Activated CD4-positive, alpha-beta T cell treated with anti-CD3 and anti-CD28 coated beads, Interleukin-2, amount 50 U/mL, for 48 hours (primary cell): ENCODE measurements at regions not wholly inside any gene's neighbourhood (a gene's known extent, or its start where the extent isn't known, plus 50 kb on each side); places are given as distances from the start of the nearest gene placed in this dataset.
A peak's percentile ranks its signal among the peaks of the same experiment; 100 is the strongest.
"Not testable (repeated sequence)": the region's sequence is repeated elsewhere in the genome, so short reads cannot be mapped to it uniquely, and the experiment has no call there.

ENCODE experiments used
- DNase-seq, 2 experiments: peaks; one replicate each; pipeline ENCODE4 v3.0.0-alpha.2; 2020

DNA sequence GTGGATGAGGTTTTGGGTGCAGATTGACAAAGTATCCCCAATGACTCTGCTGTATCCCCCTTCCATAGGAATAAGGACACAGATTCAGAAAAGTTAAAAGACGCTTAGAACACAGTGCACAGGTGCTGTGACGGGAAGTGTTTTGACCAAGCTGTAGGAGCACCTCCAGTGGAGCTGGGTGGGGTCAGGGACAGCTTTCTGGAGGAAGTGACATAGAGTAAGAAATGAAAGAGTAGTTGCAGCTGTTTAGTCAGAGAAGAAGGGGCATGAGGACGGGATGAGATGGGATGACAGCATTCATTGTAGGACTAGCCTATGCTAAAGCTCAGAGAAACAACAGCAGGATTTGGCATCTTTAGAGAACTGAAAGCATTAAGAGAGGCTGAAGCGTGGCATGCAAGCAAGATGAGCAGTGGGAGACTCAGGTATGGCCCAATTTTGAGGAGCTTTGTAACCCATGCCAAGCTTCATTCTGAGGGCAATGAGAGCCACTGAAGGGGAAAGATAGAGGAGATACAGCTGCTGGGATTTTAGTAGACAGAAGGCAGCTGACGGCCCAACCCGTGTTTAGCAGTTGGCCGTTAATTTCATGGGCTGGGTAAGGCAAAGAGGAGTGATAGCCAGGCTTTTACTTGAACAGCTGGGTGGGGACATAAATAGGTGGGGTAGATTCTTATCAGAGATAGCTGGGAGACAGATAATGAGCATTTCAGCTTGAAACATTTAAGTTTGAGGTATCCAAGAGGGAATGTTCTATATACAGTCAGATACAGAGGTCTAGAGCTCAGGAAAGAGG, 131.8 kb upstream of the KRAS start:
- DNase-seq: no peak

DNA sequence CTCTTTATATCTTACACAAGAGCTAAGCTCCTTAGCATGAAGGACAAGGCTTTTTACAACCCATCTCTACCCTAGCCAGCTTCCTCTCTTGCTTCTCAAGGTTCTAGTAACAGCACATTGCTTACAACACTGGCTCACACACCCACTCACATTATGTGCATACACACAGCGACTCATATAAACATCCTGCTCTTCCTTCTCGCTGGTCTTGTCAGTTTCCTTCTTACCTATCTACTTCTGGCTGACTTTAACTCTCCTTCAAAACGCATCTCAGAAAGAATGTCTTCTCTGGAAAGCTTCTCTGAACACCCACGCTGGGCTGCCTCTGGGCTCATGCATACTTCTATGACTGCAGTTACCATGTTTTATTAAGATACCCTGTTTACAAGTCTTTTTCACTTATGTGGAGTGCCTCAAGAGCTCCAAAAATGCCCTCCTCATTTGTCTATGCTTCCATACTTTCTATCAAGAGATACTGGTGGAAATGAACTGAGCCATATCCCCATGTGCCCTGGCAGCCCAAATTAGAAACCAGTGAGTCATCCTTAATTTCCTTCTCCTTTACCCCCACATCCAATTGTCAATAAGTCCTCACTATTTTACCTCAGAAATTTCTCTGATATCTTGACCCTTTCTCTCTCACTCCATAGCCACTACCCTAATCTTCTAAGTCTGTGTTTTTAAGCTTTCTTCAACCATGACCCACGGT, 126.9 kb upstream of the KRAS start:
- DNase-seq: peak; percentile 25 to 34

DNA sequence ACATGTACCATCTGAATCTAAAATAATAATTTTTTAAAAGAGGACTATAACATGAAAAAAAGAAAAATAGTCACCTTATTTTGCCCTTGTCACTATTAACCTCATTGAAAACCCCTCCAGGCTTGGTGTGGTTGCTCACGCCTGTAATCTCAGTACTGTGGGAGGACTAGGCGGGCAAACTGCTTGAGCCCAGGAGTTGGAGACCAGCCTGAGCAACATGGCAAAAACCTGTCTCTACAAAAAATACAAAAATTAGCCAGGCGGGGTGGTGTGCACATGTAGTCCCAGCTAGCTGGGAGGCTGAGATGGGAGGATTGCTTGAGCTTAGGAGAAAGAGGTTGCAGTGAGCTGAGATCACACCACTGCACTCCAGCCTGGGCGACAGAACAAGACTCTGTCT, 126.3 kb upstream of the KRAS start:
- no peak for DNase-seq

DNA sequence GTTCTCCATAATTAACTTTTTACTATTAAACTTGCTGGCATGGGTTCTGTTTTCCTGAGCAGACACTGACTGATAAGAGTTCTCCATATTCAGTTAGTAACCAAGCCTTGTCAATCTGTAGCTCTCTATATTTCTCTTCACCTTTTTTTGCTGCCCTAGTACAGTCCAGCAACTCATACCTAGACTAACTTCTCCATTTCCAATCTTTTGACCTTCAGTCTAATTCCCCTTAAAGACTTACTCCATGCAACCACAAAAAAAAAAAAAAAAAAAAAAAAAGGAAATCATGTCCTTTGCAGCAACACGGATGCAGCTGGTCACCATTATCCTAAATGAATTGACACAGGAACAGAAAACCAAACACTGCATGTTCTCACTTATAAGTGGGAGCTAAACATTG, 125.7 kb upstream of the KRAS start:
- no peak for DNase-seq

DNA sequence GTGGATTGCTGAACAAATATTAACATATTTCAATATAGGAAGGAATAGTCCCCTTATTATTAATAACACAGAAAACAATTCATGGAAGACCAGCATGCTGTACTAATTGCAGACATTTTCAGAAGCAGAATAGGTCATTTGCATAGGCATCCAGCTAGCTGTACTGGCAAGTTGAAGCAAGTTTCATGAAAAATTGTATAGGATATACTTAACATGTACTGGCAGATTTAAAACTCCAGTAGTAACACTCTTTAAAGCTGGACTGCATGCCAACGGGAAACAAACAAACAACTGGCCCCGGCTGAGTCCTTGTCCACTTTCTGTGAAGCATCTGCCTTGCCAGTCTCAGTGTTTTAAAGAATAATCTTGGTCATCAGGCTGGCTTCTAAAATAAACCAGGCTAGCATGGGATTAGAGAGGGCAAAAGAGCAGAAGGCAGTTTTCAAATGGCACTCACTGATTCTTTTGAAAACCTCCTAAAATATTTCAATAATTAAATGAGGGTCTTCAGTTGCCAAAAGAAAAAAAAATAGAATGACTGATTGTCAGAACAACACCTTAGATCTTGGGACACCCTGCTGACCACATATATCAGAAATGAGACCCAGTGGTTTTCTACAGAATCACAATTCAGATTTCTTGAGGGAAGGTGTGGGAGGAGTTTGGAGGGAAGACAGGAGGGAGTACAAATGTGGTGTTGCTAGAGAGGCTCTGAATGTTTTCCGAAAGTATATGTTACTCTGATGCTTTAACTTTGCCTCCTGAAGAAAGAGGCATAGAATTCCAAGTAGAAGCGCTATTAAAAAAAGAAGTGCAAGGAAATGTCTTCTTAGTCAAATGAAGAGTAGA, 122.5 kb upstream of the KRAS start:
- DNase-seq: no peak

DNA sequence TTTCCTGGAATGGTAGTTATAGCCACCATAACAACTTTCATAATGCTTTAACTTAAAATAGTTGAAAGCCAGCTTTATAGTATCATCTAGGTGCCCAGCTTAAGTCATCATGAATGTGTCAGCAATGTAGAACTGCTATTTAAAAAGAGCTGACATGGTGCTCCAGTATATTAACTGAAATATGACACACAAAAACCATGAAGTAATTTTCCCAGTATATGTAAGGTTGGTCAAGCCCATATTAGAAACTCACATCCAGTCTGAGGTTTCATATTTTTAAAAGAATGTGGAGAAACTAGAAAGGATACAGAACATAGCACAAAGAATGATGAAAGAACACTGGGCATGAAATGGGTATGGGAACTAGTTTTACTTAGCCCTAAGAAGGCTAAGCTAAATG, 121.3 kb upstream of the KRAS start:
- DNase-seq: no peak

DNA sequence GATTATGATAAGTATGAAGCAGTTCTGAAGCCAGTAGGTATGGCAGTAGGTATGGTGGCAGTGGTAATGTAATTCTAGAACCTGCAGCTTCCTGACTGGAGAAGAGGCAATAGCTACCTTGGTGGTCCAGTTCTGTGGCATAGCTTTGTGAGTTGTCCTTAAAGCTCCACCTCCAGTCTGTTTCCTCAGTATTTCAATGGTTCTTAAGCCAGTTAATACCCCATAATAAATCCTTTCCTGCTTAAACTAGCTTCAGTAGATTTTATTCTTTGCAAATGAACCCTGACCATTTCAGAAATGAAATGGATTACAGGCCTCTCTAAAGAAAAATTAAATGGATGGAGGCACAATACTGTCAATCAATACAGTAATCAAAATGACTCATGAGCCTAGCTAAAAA, 117.8 kb upstream of the KRAS start:
- no peak for DNase-seq

DNA sequence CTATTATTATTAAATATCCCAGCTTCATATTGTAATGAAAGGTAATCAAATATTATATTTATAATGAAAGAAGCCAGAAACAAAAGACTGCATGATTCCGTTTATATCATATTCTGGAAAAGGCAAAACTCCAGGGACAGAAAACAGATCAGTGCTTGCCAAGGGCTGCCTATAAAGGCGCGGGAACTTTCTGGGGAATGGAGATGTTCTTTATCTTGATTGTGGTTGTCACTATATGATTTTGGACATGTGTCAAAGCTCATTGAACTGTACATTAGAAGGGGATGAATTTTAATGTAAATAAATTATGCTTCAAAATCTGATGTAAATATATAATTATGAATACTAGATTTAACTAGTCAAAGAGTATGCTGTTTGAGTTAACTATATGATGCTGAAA, 115.4 kb upstream of the KRAS start:
- no peak for DNase-seq

DNA sequence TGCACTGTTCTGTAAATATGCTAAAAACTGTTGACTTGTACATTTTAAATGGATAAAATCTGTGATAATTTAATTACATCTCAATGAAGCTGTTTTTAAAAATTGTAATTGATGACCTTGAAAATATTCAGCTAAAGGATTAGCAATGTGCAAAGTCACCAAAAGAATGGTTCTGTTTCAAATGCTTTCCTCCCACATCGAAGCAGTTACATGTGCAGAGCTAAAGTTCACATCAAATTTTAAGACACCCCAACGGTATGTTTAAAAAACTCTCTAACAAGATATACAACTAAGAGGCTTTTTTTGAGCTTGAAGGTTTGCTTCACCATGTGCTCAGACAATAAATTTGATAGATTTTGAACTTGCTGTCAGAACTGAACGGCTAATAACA, 114.6 kb upstream of the KRAS start:
- DNase-seq: no peak

DNA sequence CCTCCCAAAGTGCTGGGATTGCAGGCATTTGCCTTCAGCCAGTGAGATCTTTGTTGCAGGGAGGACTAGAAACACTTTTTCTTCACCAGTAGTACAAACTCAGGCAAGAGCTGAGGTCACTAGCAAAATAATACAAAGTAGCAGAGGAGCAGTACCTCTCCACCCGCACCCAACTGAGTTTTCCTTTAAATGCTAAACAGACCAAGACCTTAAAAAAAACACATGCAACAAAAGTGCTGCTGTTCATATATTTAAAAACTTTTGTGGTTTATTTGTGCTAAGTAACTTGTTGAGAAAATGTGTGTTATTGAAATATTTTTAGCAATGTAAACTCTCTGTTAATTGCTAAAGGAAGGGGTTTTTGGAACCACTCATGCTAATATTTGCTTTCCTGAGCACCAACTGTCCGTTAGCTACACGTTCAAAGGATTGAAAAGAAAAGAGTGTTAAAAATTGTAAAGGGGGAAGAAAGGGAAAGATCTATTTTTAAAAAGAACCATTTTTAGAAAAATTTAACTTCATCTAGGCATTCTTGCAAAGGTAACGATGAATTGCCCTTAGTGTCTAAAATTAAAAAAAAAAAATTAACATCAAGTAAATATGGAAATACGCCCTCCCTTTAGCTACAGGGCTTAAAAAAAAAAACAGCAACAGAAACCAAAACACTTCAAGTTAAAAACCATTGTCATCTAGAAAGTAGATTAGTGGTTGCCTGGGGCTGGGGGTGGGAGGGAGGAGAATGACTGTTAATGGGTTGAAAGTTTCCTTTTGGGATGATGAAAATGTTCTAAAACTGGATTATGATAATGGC, 114.0 kb upstream of the KRAS start:
- DNase-seq: peak; percentile 63 to 67

DNA sequence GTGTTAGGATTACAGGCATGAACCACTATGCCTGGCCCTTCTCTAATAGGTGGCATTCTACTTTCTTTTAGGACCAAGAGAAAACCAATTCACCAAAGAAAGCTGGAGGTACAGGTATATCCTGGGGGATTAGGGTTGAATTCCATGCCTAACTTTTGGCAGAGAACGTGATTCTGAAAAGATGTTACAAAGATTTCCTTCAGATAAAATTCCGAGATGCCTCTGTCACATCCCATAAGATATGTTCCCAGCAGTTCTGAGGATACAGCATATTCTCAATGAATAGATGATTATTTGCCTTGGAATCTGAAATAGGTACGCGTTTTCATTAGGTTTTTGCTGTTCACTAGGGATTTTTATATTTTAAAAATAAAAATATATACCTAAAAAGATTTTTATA, 111.9 kb upstream of the KRAS start:
- DNase-seq: no peak

DNA sequence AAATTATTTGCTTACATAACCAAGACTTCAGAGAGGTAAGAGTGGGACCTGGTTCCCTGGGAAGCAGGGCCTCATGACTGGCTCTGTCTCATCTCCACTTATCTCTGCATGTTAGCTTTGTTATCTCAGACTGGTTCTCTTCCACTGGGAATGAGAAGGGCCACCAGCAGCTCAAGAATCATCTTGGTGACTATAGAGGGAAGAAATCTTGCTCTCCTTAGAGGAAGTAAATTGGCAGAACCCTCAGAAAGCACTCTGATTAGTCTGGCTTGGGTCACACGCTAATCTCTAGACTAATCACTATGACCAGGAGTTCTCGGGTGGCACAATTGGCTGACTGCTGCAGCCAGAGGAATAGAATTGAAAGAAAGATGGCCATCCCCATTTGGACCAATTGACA, 110.8 kb upstream of the KRAS start:
- no peak for DNase-seq

DNA sequence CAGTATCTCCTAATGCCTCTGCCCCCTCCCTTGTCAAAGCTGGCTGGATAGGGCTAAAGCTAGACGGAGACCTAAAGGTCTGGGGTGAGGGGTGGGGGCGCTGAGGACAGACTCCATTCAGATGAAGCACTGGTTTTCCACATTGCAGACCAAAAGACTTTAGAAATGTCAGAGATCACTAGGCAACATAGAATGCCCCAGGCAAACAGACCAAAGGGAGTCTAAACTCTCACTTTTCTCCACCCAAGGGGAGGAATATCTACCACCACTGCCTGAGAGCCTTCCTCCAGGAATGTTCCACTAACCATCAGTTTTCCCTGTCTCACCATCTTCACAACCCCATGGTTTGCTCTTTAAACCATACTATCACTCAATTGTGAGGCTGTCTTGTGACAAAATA, 106.9 kb upstream of the KRAS start:
- no peak for DNase-seq

DNA sequence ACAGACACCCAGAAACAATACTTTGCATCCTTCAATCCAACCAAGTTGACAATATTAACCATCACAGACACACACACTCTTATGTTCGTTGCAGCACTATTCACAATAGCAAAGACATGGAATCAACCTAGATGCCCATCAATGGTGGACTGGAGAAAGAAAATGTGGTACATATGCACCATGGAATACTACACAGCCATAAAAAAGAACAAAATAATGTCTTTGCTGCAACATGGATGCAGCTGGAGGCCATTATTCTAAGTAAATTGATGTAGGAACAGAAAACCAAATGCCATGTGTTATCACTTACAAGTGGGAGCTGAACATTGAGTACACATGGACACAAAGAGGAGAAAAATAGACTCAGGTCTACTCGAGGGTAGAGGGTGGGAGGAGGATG, 102.2 kb upstream of the KRAS start:
- DNase-seq: not testable (repeated sequence)

DNA sequence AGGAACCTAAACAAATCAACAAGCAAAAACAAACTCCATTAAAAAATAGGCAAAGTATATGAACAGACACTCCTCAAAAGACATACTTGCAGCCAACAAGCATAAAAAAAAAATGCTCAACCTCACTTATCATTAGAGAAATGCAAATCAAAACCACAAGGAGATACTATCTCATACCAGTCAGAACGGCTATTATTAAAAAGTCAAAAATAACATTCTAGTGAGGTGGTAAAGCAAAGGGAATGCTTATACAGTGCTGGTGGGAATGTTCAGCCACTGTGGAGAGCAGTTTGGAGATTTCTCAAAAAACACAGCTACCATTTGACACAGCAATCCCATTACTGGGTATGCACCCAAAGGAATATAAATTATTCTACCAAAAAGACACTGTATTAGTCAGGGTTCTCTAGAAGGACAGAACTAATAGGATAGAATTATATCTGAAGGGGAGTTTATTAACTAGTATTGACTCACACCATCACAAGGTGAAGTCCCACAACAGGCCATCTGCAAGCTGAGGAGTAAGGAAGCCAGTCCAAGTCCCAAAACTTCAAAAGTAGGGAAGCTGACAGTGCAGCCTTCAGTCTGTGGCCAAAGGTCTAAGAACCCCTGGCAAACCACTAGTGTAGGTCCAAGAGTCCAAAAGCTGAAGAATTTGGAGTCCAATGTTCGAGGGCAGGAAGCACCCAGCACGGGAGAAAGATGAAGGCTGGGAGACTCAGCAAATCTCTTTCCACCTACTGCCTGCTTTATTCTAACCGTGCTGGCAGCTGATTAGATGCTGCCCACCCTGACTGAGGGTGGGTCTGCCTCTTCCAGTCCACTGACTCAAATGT, 101.6 kb upstream of the KRAS start:
- no peak for DNase-seq

DNA sequence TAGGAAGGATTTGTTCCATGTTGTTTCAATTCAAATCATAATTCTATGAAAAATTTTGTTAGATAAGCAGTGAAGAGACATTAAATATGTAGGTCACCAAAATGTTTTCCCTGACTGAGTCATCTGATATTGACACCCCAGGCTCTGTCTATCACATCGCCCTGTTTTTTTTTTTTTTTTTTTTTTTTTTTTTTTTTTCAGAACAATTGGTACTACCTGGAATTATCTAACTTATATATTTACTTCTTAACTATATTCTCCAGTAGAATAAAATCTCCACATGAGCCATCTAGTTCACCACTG, 97.8 kb upstream of the KRAS start:
- DNase-seq: no peak

DNA sequence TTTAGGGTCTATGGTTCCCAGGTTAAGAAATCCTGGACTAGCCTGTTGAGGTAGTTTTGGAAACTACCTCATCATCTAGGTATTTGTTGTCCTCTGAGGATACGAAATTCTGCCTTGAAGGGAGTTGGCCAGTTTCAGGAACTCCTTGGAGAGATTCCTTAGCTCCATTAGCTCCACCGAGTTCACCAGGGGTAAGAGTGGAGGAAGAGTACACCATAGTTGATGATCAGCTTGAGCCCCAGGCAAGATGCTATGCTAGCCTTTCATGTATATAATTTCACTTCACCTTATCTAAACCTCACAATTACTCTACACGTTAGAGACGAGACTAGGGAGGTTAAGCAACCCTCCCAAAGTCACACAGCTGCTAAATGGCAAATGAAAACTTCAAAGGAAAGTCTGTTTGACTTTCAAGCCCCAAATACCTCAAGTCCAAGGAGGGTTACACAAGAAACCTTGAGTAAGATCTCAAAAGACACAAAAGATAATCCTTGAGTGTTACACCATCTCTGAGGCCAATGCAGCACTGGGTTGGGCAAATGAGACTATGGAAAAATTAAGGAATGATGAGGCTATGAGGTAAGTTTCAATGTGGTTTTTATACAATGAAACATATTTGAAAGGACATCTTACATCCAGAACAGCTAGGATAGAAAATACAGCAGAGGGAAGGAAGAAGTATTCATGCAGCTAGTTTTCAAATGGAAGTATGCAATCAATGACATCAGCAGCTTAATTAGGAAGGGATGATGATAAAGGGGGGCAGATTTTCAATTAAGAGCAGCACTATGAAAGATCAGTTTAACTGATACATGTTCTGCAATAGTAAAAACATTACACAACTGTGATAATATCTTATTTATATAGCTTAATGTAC, 97.2 kb upstream of the KRAS start:
- no peak for DNase-seq

DNA sequence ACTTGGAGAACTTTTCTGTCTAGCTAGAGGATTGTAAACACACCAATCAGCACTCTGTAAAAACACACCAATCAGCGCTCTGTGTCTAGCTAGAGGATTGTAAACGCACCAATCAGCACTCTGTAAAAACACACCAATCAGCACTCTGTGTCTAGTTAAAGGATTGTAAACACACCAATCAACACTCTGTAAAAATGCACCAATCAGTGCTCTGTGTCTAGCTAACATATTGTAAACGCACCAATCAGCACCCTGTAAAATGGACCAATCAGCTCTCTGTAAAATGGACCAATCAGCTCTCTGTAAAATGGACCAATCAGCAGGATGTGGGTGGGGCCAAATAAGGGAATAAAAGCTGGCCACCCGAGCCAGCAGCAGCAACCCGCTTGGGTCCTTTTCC, 91.1 kb upstream of the KRAS start:
- not testable (repeated sequence) for DNase-seq

DNA sequence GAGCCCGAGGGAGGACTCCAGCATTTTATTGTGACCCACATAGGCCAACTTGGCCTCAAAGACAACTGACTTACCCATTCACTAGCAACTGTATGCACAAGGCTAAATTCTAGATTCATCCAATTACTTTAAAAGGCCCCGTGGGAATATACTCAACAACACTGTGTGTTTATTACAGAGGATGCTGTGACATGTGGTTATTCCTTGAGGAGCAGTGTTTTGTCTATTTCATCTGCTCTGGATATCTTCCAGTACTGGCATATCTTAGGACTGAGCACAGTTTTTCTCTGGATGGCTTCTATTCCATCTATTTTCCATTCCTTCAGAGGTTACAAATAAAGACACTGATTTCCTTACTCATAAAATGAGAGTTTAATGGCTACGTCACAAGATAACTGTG, 87.2 kb upstream of the KRAS start:
- DNase-seq: no peak

DNA sequence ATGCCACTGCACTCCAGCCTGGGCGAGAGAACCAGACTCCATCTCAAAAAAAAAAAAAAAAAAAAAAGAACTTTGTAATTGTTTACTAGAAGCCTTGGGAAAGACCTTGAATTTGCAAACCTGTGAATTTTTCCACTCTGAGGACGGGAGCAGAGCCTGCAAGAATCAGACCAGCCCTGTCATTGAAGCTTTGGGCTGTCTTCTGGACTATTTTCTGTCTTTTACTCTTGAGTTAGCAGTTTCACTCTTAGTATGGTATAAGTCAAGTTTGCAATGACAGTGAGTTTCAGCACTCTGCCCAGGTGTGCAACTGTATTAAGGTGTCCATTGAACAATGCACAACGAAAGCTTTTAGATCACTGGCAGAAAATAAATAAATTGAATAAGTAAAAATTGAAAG, 81.4 kb upstream of the KRAS start:
- no peak for DNase-seq

DNA sequence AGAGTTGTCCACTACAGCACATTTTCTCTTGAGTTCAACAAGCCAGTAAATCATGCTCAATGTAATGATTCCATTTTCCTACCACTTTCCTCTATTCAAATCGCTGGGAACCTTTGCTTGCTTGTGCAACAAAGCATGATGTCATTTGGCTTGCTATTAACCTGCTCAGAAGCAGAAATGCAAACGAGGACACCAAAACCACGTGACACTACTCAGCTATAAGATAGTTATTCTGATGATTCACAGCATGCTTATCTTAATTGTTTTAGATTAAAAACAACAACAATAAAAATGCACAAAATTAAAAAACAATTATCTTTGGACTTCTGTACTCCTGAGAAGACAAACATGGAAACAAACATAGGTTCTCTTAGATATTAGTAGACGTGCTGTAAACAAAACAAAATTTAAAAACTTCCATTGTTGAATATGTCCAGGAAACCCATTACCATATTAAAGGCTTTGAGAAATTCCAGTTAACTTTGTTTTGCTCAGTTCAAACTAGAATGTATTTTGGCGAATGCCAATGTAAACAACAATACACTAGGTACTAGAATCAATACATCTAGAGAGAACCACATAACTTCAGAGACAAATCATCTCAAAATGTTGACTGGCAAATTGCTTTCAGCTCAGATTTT, 77.5 kb upstream of the KRAS start:
- no peak for DNase-seq
